ENCODE measurements at regions not wholly inside any gene's neighbourhood (a gene's known extent, or its start where the extent isn't known, plus 50 kb on each side); places are given as distances from the start of the nearest gene placed in this dataset.

DNA sequence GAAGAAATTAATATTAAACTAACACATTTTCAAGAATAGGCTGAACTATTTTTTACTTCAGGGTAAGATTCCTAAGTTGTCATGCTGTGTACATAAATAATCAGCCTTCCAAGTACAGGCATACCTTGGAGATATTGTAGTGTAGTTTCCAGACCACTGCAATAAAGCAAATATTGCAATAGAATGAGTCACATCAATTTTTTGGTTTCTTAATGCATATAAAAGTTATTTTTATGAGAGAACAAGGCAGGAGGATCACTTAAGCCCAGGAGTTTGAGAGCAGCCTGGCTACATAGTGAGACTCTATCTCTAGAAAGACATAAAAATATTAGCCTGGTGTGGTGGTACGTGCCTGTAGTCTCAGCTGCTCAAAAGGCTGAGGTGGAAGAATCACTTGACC lies 511.5 kb downstream of the UQCRFS1 start:
- no peaks in the 10 kb centered on the region for H3K4me1 ChIP-seq (ENCODE audit: insufficient read depth, low read length, poor library complexity, severe bottlenecking)
- DNase-seq (ENCODE audit: low spot score): no peak
- BruUV-seq (replicated peaks): no TSS peak
- no peaks in the 10 kb centered on the region for H3K36me3 ChIP-seq (ENCODE audit: insufficient read depth, low read length, poor library complexity, severe bottlenecking)
- no peaks in the 10 kb centered on the region for H3K27me3 ChIP-seq (replicated peaks; ENCODE audit: insufficient read depth, low read depth, low read length, poor library complexity)
- H3K4me3 ChIP-seq (ENCODE audit: low read depth, low read length, poor library complexity, severe bottlenecking): no peak overlapping the region
- intact Hi-C loops (cut with micrococcal nuclease; ENCODE audit: unreplicated experiment): no loop called here
- no peak overlapping the region for H3K27ac ChIP-seq (ENCODE audit: low read depth, low read length, poor library complexity, severe bottlenecking)
- H3K9me3 ChIP-seq (ENCODE audit: low read depth, low read length, poor library complexity, severe bottlenecking): peaks cover 26% of the 10 kb centered on the region
- TF ChIP-seq EZH2 (IDR thresholded peaks at IDR 0.05; ENCODE audit: borderline replicate concordance, low read depth, low read length, poor library complexity, severe bottlenecking): no peak
- TF ChIP-seq, protein P1, sequence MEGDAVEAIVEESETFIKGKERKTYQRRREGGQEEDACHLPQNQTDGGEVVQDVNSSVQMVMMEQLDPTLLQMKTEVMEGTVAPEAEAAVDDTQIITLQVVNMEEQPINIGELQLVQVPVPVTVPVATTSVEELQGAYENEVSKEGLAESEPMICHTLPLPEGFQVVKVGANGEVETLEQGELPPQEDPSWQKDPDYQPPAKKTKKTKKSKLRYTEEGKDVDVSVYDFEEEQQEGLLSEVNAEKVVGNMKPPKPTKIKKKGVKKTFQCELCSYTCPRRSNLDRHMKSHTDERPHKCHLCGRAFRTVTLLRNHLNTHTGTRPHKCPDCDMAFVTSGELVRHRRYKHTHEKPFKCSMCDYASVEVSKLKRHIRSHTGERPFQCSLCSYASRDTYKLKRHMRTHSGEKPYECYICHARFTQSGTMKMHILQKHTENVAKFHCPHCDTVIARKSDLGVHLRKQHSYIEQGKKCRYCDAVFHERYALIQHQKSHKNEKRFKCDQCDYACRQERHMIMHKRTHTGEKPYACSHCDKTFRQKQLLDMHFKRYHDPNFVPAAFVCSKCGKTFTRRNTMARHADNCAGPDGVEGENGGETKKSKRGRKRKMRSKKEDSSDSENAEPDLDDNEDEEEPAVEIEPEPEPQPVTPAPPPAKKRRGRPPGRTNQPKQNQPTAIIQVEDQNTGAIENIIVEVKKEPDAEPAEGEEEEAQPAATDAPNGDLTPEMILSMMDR (conservative IDR thresholded peaks at IDR 0.05; ENCODE audit: low read depth, low read length): no peak
- ChIA-PET POLR2A (ENCODE audit: low non-redundant PET) (no interaction called here), CTCF (no interaction called here)

DNA sequence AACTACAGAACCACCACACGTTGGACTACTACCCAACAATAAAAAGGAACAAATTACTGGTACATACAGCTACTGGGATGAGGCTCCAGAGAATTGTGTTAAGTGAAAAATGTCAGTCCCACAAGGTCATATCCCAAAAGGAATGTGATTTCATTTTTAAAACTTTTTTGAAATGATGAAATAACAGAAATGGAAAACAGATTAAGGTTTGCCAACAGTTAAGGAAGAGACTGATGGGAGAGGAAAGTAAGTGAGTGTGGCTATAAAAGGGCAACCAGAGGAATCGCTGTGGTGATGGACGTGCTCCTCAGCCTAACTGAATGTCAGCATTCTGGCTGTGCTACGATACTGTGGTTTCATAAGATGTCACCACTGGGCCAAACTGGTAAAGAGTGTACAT lies 512.8 kb downstream of the UQCRFS1 start:
- ChIA-PET POLR2A (ENCODE audit: low non-redundant PET) (no interaction called here), CTCF (no interaction called here)
- H3K27ac ChIP-seq (ENCODE audit: low read depth, low read length, poor library complexity, severe bottlenecking): no peak overlapping the region
- intact Hi-C loops (cut with micrococcal nuclease; ENCODE audit: unreplicated experiment): no loop called here
- no peak for DNase-seq (ENCODE audit: low spot score)
- H3K27me3 ChIP-seq (replicated peaks; ENCODE audit: insufficient read depth, low read depth, low read length, poor library complexity): no peaks in the 10 kb centered on the region
- BruUV-seq (replicated peaks): no TSS peak
- no peak overlapping the region for H3K4me3 ChIP-seq (ENCODE audit: low read depth, low read length, poor library complexity, severe bottlenecking)
- peaks cover 23% of the 10 kb centered on the region for H3K9me3 ChIP-seq (ENCODE audit: low read depth, low read length, poor library complexity, severe bottlenecking)
- no peaks in the 10 kb centered on the region for H3K4me1 ChIP-seq (ENCODE audit: insufficient read depth, low read length, poor library complexity, severe bottlenecking)
- TF ChIP-seq EZH2 (IDR thresholded peaks at IDR 0.05; ENCODE audit: borderline replicate concordance, low read depth, low read length, poor library complexity, severe bottlenecking): no peak
- TF ChIP-seq, protein P1 (conservative IDR thresholded peaks at IDR 0.05; ENCODE audit: low read depth, low read length): no peak
- no peaks in the 10 kb centered on the region for H3K36me3 ChIP-seq (ENCODE audit: insufficient read depth, low read length, poor library complexity, severe bottlenecking)

DNA sequence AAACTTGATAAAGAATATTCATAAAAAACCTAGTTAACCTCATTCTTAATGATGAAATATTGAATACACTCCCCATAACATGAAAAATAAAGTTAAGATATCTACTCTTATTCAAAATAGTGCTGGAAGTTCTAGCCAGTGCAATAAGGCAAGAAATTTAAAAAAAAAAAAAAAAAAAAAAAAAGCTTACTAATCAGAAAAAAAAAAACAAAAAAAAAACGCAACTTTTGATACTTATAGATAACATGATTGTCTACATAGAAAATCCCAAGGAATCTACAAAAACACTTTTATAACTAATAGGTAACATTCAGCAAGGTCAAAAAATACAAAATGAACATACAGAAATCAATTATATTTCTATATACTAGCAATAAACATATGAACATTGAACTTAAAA lies 515.6 kb downstream of the UQCRFS1 start:
- Histone ChIP-seq H3K27ac (ENCODE audit: low read depth, low read length, poor library complexity, severe bottlenecking) (no peak overlapping the region), H3K4me1 (ENCODE audit: insufficient read depth, low read length, poor library complexity, severe bottlenecking) (no peaks in the 10 kb centered on the region), H3K36me3 (ENCODE audit: insufficient read depth, low read length, poor library complexity, severe bottlenecking) (no peaks in the 10 kb centered on the region), H3K4me3 (ENCODE audit: low read depth, low read length, poor library complexity, severe bottlenecking) (no peak overlapping the region), H3K9me3 (ENCODE audit: low read depth, low read length, poor library complexity, severe bottlenecking) (peaks cover 25% of the 10 kb centered on the region), H3K27me3 (replicated peaks; ENCODE audit: insufficient read depth, low read depth, low read length, poor library complexity) (no peaks in the 10 kb centered on the region)
- POLR2A ChIA-PET (ENCODE audit: low non-redundant PET): no interaction called here
- intact Hi-C loops (cut with micrococcal nuclease; ENCODE audit: unreplicated experiment): no loop called here
- CTCF ChIA-PET: no interaction called here
- TF ChIP-seq, protein P1 (conservative IDR thresholded peaks at IDR 0.05; ENCODE audit: low read depth, low read length): no peak
- TF ChIP-seq EZH2 (IDR thresholded peaks at IDR 0.05; ENCODE audit: borderline replicate concordance, low read depth, low read length, poor library complexity, severe bottlenecking): no peak
- DNase-seq (ENCODE audit: low spot score): no peak
- BruUV-seq (replicated peaks): no TSS peak
